H9 (cell line): ENCODE measurements at regions not wholly inside any gene's neighbourhood (a gene's known extent, or its start where the extent isn't known, plus 50 kb on each side); places are given as distances from the start of the nearest gene placed in this dataset.
A peak's percentile ranks its signal among the peaks of the same experiment; 100 is the strongest.

Experiments used
- DNase-seq: peaks from one replicate; pipeline ENCODE4 v3.0.0-alpha.2; 2017
- H2AFZ ChIP-seq: one replicate; pipeline ENCODE4 v1.6.1; 2013; ENCODE audit warnings: mild to moderate bottlenecking, low read length, control low read depth, moderate library complexity
- H2AK5ac ChIP-seq: 2 replicates; pipeline ENCODE4 v1.6.1; 2013; ENCODE audit warnings: low read length, control low read depth, mixed read lengths; ENCODE audit not compliant: insufficient read length
- H2BK120ac ChIP-seq: one replicate; pipeline ENCODE4 v1.6.1; 2013; ENCODE audit warnings: low read depth, mild to moderate bottlenecking, low read length, control low read depth, inconsistent platforms; ENCODE audit not compliant: poor library complexity, severe bottlenecking
- H2BK12ac ChIP-seq: 2 replicates; pipeline ENCODE4 v1.6.1; 2013; ENCODE audit warnings: low read length, control low read depth, mixed read lengths, low read depth; ENCODE audit not compliant: insufficient read length
- H2BK15ac ChIP-seq: 2 replicates; pipeline ENCODE4 v1.6.1; 2013; ENCODE audit warnings: low read depth, low read length, control low read depth
- H2BK20ac ChIP-seq: one replicate; pipeline ENCODE4 v1.6.1; 2013; ENCODE audit warnings: low read depth, mild to moderate bottlenecking, low read length, control low read depth, inconsistent platforms; ENCODE audit not compliant: poor library complexity, severe bottlenecking
- H2BK5ac ChIP-seq: 2 replicates; pipeline ENCODE4 v1.6.1; 2013; ENCODE audit warnings: low read length, control low read depth, mixed read lengths; ENCODE audit not compliant: insufficient read length
- H3K14ac ChIP-seq: 2 replicates; pipeline ENCODE4 v1.6.1; 2013; ENCODE audit warnings: low read length, control low read depth; ENCODE audit not compliant: insufficient read depth
- H3K18ac ChIP-seq: 2 replicates; pipeline ENCODE4 v1.6.1; 2013; ENCODE audit warnings: low read depth, mild to moderate bottlenecking, mixed read lengths, low read length, control low read depth; ENCODE audit not compliant: insufficient read length
- H3K23ac ChIP-seq: 2 replicates; pipeline ENCODE4 v1.6.1; 2013; ENCODE audit warnings: low read length, control low read depth, mixed read lengths, low read depth; ENCODE audit not compliant: insufficient read length
- H3K23me2 ChIP-seq: 2 replicates; pipeline ENCODE4 v1.6.1; 2013; ENCODE audit warnings: low read depth, mild to moderate bottlenecking, mixed read lengths, low read length, control low read depth; ENCODE audit not compliant: insufficient read length, poor library complexity, severe bottlenecking
- H3K27ac ChIP-seq: 2 replicates; pipeline ENCODE4 v1.5.1; 2013; ENCODE audit warnings: low read length, control low read depth, mixed read lengths, low read depth; ENCODE audit not compliant: insufficient read length
- H3K27me3 ChIP-seq: 2 replicates; pipeline ENCODE4 v1.6.1; 2013; ENCODE audit warnings: low read length, control low read depth, inconsistent platforms; ENCODE audit not compliant: insufficient read depth
- H3K4ac ChIP-seq: 2 replicates; pipeline ENCODE4 v1.6.1; 2013; ENCODE audit warnings: low read depth, mild to moderate bottlenecking, control low read depth, inconsistent platforms, low read length, moderate library complexity
- H3K4me1 ChIP-seq: 2 replicates; pipeline ENCODE4 v1.6.1; 2013; ENCODE audit warnings: low read length, control low read depth, inconsistent platforms; ENCODE audit not compliant: insufficient read depth
- H3K4me2 ChIP-seq: 2 replicates; pipeline ENCODE4 v1.6.1; 2013; ENCODE audit warnings: low read length, control low read depth, mixed read lengths; ENCODE audit not compliant: insufficient read length, insufficient read depth
- H3K56ac ChIP-seq: 2 replicates; pipeline ENCODE4 v1.6.1; 2013; ENCODE audit warnings: low read depth, mild to moderate bottlenecking, mixed read lengths, low read length, control low read depth; ENCODE audit not compliant: insufficient read length
- H3K79me1 ChIP-seq: 2 replicates; pipeline ENCODE4 v1.6.1; 2013; ENCODE audit warnings: low read depth, mild to moderate bottlenecking, moderate library complexity, low read length, control low read depth, inconsistent platforms; ENCODE audit not compliant: insufficient read depth, poor library complexity, severe bottlenecking
- H3K79me2 ChIP-seq: 2 replicates; pipeline ENCODE4 v1.6.1; 2013; ENCODE audit warnings: low read length, control low read depth, inconsistent platforms; ENCODE audit not compliant: insufficient read depth
- H3K9ac ChIP-seq: 2 replicates; pipeline ENCODE4 v1.6.1; 2013; ENCODE audit warnings: low read length, control low read depth, mixed read lengths; ENCODE audit not compliant: insufficient read length; ENCODE audit errors: extremely low read depth
- H3K9me3 ChIP-seq: one replicate; pipeline ENCODE4 v1.6.1; 2013; ENCODE audit warnings: low read depth, low read length, inconsistent platforms; ENCODE audit not compliant: control insufficient read depth
- H3T11ph ChIP-seq: one replicate; pipeline ENCODE4 v1.6.1; 2013; ENCODE audit warnings: mild to moderate bottlenecking, low read length, control low read depth, inconsistent platforms
- H4K20me1 ChIP-seq: one replicate; pipeline ENCODE4 v1.6.1; 2013; ENCODE audit not compliant: control insufficient read depth, insufficient read length, insufficient read depth
- H4K5ac ChIP-seq: 2 replicates; pipeline ENCODE4 v1.6.1; 2013; ENCODE audit warnings: low read depth, mild to moderate bottlenecking, mixed read lengths, low read length, control low read depth; ENCODE audit not compliant: insufficient read length
- H4K8ac ChIP-seq: replicated peaks from 2 replicates; pipeline ENCODE4 v1.6.1; 2013; ENCODE audit warnings: low read length, control low read depth, mixed read lengths, low read depth; ENCODE audit not compliant: insufficient read length
- H4K91ac ChIP-seq: 2 replicates; pipeline ENCODE4 v1.6.1; 2013; ENCODE audit warnings: low read depth, mild to moderate bottlenecking, moderate library complexity, mixed read lengths, low read length, control low read depth; ENCODE audit not compliant: insufficient read length
- H3K27ac Mint-ChIP-seq, 3 experiments: 2 replicates in 2 of 3; 3 replicates in 1 of 3; pipeline ENCODE4 v1.8.0; 2020 to 2021; ENCODE audit warnings: mixed read lengths in 3 of 3, mild to moderate bottlenecking in 1 of 3, moderate library complexity in 1 of 3
- H3K27me3 Mint-ChIP-seq: 2 replicates; pipeline ENCODE4 v1.8.0; 2021; ENCODE audit warnings: low read depth, mild to moderate bottlenecking, moderate library complexity, mixed read lengths
- H3K36me3 Mint-ChIP-seq, 3 experiments: 2 replicates in 2 of 3; 3 replicates in 1 of 3; pipeline ENCODE4 v1.8.0; 2020 to 2021; ENCODE audit warnings: low read depth in 3 of 3, mixed read lengths in 3 of 3; ENCODE audit not compliant: insufficient read depth in 1 of 3
- H3K4me1 Mint-ChIP-seq, 2 experiments: 2 replicates each; pipeline ENCODE4 v1.8.0; 2020; ENCODE audit warnings: mixed read lengths in 2 of 2
- H3K4me3 Mint-ChIP-seq, 2 experiments: 2 replicates in 1 of 2; 3 replicates in 1 of 2; pipeline ENCODE4 v1.8.0; 2020 to 2021; ENCODE audit warnings: mild to moderate bottlenecking in 2 of 2, mixed read lengths in 2 of 2, moderate library complexity in 1 of 2
- H3K9me3 Mint-ChIP-seq, 2 experiments: 2 replicates in 1 of 2; 3 replicates in 1 of 2; pipeline ENCODE4 v1.8.0; 2020; ENCODE audit warnings: mild to moderate bottlenecking in 2 of 2, mixed read lengths in 2 of 2, moderate library complexity in 1 of 2
- CTCF ChIP-seq: fragments of 200-600 bp; sonication (generic); conservative IDR thresholded peaks from 3 replicates; pipeline ENCODE4 v1.8.0; 2021; ENCODE audit warnings: antibody characterized with exemption, mild to moderate bottlenecking
- WGBS: extraction: QIAGEN DNeasy Blood & Tissue Kit; methylation state at CpG from one replicate; pipeline ENCODE4 v1.1.7; 2013; ENCODE audit warnings: missing lambda C conversion rate, low lambda C conversion rate, mixed read lengths; ENCODE audit not compliant: insufficient read length; ENCODE audit errors: extremely low coverage; 5-methylcytosine and 5-hydroxymethylcytosine counted together

GRCh38 chr12:115519359-115519758 lies 758.1 kb downstream of the MED13L start:
- Histone ChIP-seq H4K8ac (no peak overlapping the region), H2BK5ac (no peak overlapping the region), H3K9ac (no peak overlapping the region), H2BK120ac (no peak overlapping the region), H3K18ac (no peak overlapping the region), H3K4me1 (peaks cover 2% of the 10 kb centered on the region; the same call in 1 of the 2 replicates), H2AFZ (no peak overlapping the region), H2AK5ac (no peak overlapping the region), H3K56ac (no peak overlapping the region), H4K5ac (no peak overlapping the region), H3K14ac (no peak overlapping the region), H2BK15ac (no peak overlapping the region), H3K4ac (no peak overlapping the region), H3T11ph (no peak overlapping the region), H3K23me2 (no peaks in the 10 kb centered on the region), H4K91ac (no peak overlapping the region), H3K79me1 (no peaks in the 10 kb centered on the region), H2BK20ac (no peak overlapping the region), H3K23ac (no peak overlapping the region), H3K4me2 (no peak overlapping the region), H3K9me3 (peaks cover 6% of the 10 kb centered on the region), H3K27me3 (no peaks in the 10 kb centered on the region), H4K20me1 (no peaks in the 10 kb centered on the region), H3K27ac (no peak overlapping the region), H2BK12ac (no peak overlapping the region), H3K79me2 (no peaks in the 10 kb centered on the region)
- no CpG with 5 or more reads among the region's 1 CpG for WGBS
- H3K9me3 Mint-ChIP-seq, result peaks cover 16 to 22% of the 10 kb centered on the region in 2 experiments
- DNase-seq, result no peak
- peaks cover 21% of the 10 kb centered on the region for H3K27me3 Mint-ChIP-seq
- TF ChIP-seq CTCF, result no peak
- no peak overlapping the region for H3K4me3 Mint-ChIP-seq
- H3K4me1 Mint-ChIP-seq, result peaks cover 18 to 25% of the 10 kb centered on the region in 2 experiments
- peaks cover 3 to 27% (median 4%) of the 10 kb centered on the region in 3 experiments for H3K36me3 Mint-ChIP-seq
- H3K27ac Mint-ChIP-seq, result peak overlapping the region in 1 of 3 experiments; percentile 43; a peak in 4 of 7 replicates
